ENCODE measurements at regions not wholly inside any gene's neighbourhood (a gene's known extent, or its start where the extent isn't known, plus 50 kb on each side); places are given as distances from the start of the nearest gene placed in this dataset.

DNA sequence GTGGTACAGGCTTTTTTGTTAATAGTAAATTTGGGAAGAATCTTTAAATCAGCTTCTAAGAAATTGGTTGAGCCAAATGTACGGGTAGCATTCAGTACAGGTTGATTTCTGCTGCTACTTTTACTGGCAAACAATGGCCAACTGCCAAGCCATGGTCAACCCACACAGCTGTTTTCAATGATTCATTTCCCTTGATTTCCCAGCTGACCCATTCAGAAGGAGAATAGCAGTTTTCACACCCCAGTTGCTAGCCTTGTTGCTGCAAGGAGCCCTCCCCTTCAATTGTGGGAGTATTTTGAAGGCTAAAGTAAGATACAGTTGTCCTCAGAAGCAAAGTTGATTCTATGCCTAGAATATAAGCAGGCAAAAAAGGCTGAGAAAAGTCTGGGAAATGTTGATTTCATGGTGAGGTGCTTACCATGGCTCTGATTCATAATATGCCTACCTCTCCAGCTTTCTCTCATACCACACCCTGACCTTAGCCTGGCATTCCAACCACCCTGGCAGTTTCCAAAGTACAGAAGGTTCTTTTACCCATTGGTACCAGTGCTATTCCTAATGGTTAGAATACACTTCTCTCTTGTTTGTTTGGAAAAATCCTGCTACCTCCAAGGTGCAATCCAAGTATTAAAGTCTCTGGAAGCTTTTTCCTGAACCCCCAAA lies 320.3 kb upstream of the TGFBR2 start:
- Mint-ChIP-seq H3K4me3 (no peak overlapping the region), H3K9me3 (no peaks in the 10 kb centered on the region), H3K36me3 (no peaks in the 10 kb centered on the region), H3K4me1 (peaks cover 20% of the 10 kb centered on the region), H3K27ac (no peak overlapping the region), H3K27me3 (ENCODE audit: low read depth in 3 of 3) (no peaks in the 10 kb centered on the region)
- Histone ChIP-seq H3K36me3 (replicated peaks in 1 of 2; ENCODE audit: control insufficient read depth in 1 of 2, insufficient read depth in 2 of 2, low read length in 2 of 2) (no peaks in the 10 kb centered on the region), H3K27me3 (ENCODE audit: control insufficient read depth in 2 of 2, insufficient read depth in 2 of 2, low read length in 2 of 2) (no peaks in the 10 kb centered on the region), H2AFZ (ENCODE audit: insufficient read depth, low read depth, low read length, poor library complexity, severe bottlenecking) (no peak overlapping the region), H3K27ac (ENCODE audit: low read depth in 1 of 2, low read length in 2 of 2) (no peak overlapping the region), H3K9me3 (replicated peaks in 1 of 2; ENCODE audit: control insufficient read depth in 1 of 2, insufficient read depth in 1 of 2, low read length in 2 of 2) (no peaks in the 10 kb centered on the region), H3K4me3 (replicated peaks in 1 of 3; ENCODE audit: low read depth in 2 of 3, low read length in 3 of 3) (no peak overlapping the region), H3K4me1 (ENCODE audit: control insufficient read depth in 1 of 2, insufficient read depth in 2 of 2, low read length in 2 of 2) (peaks cover 23 to 29% of the 10 kb centered on the region in 2 donors), H3K9ac (ENCODE audit: insufficient read depth, low read length, poor library complexity, severe bottlenecking) (no peak overlapping the region), H4K20me1 (ENCODE audit: insufficient read depth, low read length) (no peaks in the 10 kb centered on the region), H3K79me2 (ENCODE audit: insufficient read depth, low read length) (no peaks in the 10 kb centered on the region), H3K4me2 (replicated peaks; ENCODE audit: extremely low read depth, low read length, poor library complexity, severe bottlenecking) (no peak overlapping the region)
- DNase-seq = no peak
- intact Hi-C loops (cut with micrococcal nuclease) = no loop called here
- TF ChIP-seq, protein P1, sequence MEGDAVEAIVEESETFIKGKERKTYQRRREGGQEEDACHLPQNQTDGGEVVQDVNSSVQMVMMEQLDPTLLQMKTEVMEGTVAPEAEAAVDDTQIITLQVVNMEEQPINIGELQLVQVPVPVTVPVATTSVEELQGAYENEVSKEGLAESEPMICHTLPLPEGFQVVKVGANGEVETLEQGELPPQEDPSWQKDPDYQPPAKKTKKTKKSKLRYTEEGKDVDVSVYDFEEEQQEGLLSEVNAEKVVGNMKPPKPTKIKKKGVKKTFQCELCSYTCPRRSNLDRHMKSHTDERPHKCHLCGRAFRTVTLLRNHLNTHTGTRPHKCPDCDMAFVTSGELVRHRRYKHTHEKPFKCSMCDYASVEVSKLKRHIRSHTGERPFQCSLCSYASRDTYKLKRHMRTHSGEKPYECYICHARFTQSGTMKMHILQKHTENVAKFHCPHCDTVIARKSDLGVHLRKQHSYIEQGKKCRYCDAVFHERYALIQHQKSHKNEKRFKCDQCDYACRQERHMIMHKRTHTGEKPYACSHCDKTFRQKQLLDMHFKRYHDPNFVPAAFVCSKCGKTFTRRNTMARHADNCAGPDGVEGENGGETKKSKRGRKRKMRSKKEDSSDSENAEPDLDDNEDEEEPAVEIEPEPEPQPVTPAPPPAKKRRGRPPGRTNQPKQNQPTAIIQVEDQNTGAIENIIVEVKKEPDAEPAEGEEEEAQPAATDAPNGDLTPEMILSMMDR (IDR thresholded peaks at IDR 0.05) = no peak
- WGBS (ENCODE audit: insufficient coverage) = 29% methylated on average over 1 of the region's 1 CpG

DNA sequence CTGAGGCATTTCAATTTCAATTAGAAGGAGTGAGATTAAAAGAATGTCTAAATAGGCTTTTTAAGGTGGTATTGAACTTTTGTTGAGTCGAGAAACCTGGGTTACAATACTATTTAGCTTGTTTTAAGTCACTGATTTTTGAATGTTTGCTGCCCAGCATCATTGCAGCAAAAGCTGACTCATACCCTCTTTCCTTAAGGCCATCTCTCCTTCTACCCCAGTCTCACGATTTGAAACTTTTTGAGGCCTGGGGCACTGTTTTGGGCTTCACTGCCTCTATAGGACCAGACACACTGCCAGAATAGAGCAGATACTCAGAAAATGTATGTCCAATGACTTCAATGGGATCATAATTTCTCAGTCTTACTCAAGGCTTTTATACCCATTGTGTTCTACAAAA lies 319.6 kb upstream of the TGFBR2 start:
- Histone ChIP-seq H3K4me2 (replicated peaks; ENCODE audit: extremely low read depth, low read length, poor library complexity, severe bottlenecking) (no peak overlapping the region), H3K9me3 (replicated peaks in 1 of 2; ENCODE audit: control insufficient read depth in 1 of 2, insufficient read depth in 1 of 2, low read length in 2 of 2) (no peaks in the 10 kb centered on the region), H4K20me1 (ENCODE audit: insufficient read depth, low read length) (no peaks in the 10 kb centered on the region), H3K9ac (ENCODE audit: insufficient read depth, low read length, poor library complexity, severe bottlenecking) (no peak overlapping the region), H3K36me3 (replicated peaks in 1 of 2; ENCODE audit: control insufficient read depth in 1 of 2, insufficient read depth in 2 of 2, low read length in 2 of 2) (no peaks in the 10 kb centered on the region), H3K27me3 (ENCODE audit: control insufficient read depth in 2 of 2, insufficient read depth in 2 of 2, low read length in 2 of 2) (no peaks in the 10 kb centered on the region), H3K27ac (ENCODE audit: low read depth in 1 of 2, low read length in 2 of 2) (no peak overlapping the region), H3K4me3 (replicated peaks in 1 of 3; ENCODE audit: low read depth in 2 of 3, low read length in 3 of 3) (no peak overlapping the region), H2AFZ (ENCODE audit: insufficient read depth, low read depth, low read length, poor library complexity, severe bottlenecking) (no peak overlapping the region), H3K4me1 (ENCODE audit: control insufficient read depth in 1 of 2, insufficient read depth in 2 of 2, low read length in 2 of 2) (peaks cover 23 to 29% of the 10 kb centered on the region in 2 donors), H3K79me2 (ENCODE audit: insufficient read depth, low read length) (no peaks in the 10 kb centered on the region)
- intact Hi-C loops (cut with micrococcal nuclease) = no loop called here
- H3K9me3 Mint-ChIP-seq = no peaks in the 10 kb centered on the region
- no peak overlapping the region for H3K4me3 Mint-ChIP-seq
- 60% methylated on average over 1 of the region's 2 CpGs for WGBS (ENCODE audit: insufficient coverage)
- TF ChIP-seq, protein P1 (IDR thresholded peaks at IDR 0.05) = no peak
- H3K36me3 Mint-ChIP-seq = no peaks in the 10 kb centered on the region
- H3K4me1 Mint-ChIP-seq = peaks cover 20% of the 10 kb centered on the region
- DNase-seq = no peak
- H3K27me3 Mint-ChIP-seq (ENCODE audit: low read depth in 3 of 3) = no peaks in the 10 kb centered on the region
- H3K27ac Mint-ChIP-seq = no peak overlapping the region

Data from CD14-positive monocyte (primary cell).